ENCODE measurements at regions not wholly inside any gene's neighbourhood (a gene's known extent, or its start where the extent isn't known, plus 50 kb on each side); places are given as distances from the start of the nearest gene placed in this dataset.

DNA sequence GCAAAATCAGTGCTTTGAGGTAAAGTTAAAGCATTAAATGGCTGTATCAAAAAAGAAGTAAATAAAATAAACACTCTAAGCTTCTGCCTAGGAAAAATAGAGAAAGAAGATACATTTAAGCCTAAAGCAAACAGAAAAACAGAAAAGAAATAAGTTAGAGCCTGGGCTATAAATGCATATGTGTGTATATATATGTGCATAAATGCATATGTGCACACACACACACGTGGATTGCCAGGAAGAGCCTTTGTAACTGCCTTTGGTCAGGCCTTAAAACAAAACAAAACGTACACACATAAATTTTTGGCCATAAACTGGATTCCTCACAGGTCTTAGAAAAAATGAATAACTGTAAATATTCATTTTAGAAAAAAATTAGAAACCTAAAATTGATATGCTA, 925.8 kb downstream of the MRPL39 start:
- Histone ChIP-seq H3K27me3 (ENCODE audit: low read depth) (no peaks in the 10 kb centered on the region), H3K4me3 (no peak overlapping the region), H3K9me3 (replicated peaks) (peaks cover 8% of the 10 kb centered on the region), H3K36me3 (no peaks in the 10 kb centered on the region), H3K27ac (replicated peaks) (no peak overlapping the region), H3K4me1 (no peaks in the 10 kb centered on the region)
- DNase-seq = no peak
- intact Hi-C loops (cut with micrococcal nuclease) = no loop called here
- TF ChIP-seq CTCF (IDR thresholded peaks at IDR 0.05; ENCODE audit: borderline replicate concordance) = no peak

DNA sequence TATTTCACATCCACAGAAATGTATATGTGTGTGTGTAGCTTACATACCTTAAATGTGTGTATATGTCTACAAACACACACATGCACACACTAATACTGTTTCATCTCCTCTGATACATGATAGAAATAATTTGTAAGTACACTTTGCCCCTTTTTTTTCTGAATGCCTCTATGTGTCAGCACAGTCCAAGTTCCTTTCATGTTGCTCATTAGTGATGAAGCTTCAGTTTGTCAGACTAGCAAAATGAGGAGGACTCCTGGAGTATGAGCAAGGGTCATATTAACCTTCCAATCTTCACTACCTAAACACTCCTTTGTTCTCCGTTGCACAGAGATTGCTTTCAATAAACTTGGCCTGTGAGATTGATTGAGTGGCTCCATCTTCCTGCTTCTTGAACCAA, 935.4 kb downstream of the MRPL39 start:
- Histone ChIP-seq H3K4me3 (no peak overlapping the region), H3K27me3 (ENCODE audit: low read depth) (no peaks in the 10 kb centered on the region), H3K27ac (replicated peaks) (no peak overlapping the region), H3K9me3 (replicated peaks) (peaks cover 3% of the 10 kb centered on the region), H3K36me3 (no peaks in the 10 kb centered on the region), H3K4me1 (no peaks in the 10 kb centered on the region)
- no peak for TF ChIP-seq CTCF (IDR thresholded peaks at IDR 0.05; ENCODE audit: borderline replicate concordance)
- intact Hi-C loops (cut with micrococcal nuclease) = no loop called here
- DNase-seq = no peak

- Histone ChIP-seq H3K4me3 (no peak overlapping the region), H3K9me3 (replicated peaks) (peaks cover 6% of the 10 kb centered on the region), H3K27ac (replicated peaks) (no peak overlapping the region), H3K4me1 (no peaks in the 10 kb centered on the region), H3K27me3 (ENCODE audit: low read depth) (no peaks in the 10 kb centered on the region), H3K36me3 (no peaks in the 10 kb centered on the region)
- intact Hi-C loops (cut with micrococcal nuclease) = no loop called here
- no peak for TF ChIP-seq CTCF (IDR thresholded peaks at IDR 0.05; ENCODE audit: borderline replicate concordance)
- no peak for DNase-seq
These were observed 948.4 kb downstream of the MRPL39 start for GRCh38 chr21:24658926-24659325.

DNA sequence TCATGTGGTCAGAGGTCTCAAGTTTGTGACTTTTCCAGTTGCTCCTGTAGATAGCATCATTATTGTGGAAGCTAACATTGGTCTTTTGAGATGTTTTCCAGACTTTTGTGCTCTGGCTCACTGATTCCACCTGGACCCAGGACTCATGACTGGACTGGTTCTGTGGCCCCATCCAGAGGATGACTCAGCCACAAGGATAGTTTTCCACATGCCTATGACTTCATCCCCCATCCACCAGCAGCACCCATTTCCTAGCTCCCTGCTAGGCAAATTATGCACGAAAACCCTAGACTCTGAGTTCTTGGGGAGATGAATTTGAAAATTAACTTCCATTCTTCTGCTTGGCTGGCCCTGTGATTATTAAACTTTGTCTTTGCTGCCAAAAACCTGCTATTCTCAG, 949.3 kb downstream of the MRPL39 start:
- intact Hi-C loops (cut with micrococcal nuclease) = no loop called here
- Histone ChIP-seq H3K9me3 (replicated peaks) (peaks cover 6% of the 10 kb centered on the region), H3K4me1 (no peaks in the 10 kb centered on the region), H3K4me3 (no peak overlapping the region), H3K36me3 (no peaks in the 10 kb centered on the region), H3K27me3 (ENCODE audit: low read depth) (no peaks in the 10 kb centered on the region), H3K27ac (replicated peaks) (no peak overlapping the region)
- no peak for TF ChIP-seq CTCF (IDR thresholded peaks at IDR 0.05; ENCODE audit: borderline replicate concordance)
- DNase-seq = no peak

- intact Hi-C loops (cut with micrococcal nuclease) = no loop called here
- no peak for DNase-seq
These were observed 957.6 kb downstream of the MRPL39 start for GRCh38 chr21:24649691-24650090.

More at GRCh38 chr21:24649691-24650090, 957.6 kb downstream of the MRPL39 start:
- H3K27me3 ChIP-seq (ENCODE audit: low read depth) = no peaks in the 10 kb centered on the region
- H3K9me3 ChIP-seq (replicated peaks) = no peaks in the 10 kb centered on the region
- no peaks in the 10 kb centered on the region for H3K36me3 ChIP-seq
- H3K27ac ChIP-seq (replicated peaks) = no peak overlapping the region
- H3K4me1 ChIP-seq = no peaks in the 10 kb centered on the region
- no peak for TF ChIP-seq CTCF (IDR thresholded peaks at IDR 0.05; ENCODE audit: borderline replicate concordance)
- no peak overlapping the region for H3K4me3 ChIP-seq

Data from left ventricle myocardium inferior (tissue), 1 donor.